SK-N-SH treated with all-trans-retinoic acid at 6 μM for 48 hours (cell line): ENCODE measurements at regions not wholly inside any gene's neighbourhood (a gene's known extent, or its start where the extent isn't known, plus 50 kb on each side); places are given as distances from the start of the nearest gene placed in this dataset.

Experiments
- TOX ChIP-seq: fragments of 250-450 bp; sonication (Bioruptor Pico); IDR thresholded peaks from 2 replicates; pipeline ENCODE4 v1.8.0; 2021; ENCODE audit warnings: mild to moderate bottlenecking, moderate library complexity, borderline replicate concordance
- ZFP30 ChIP-seq: fragments of 450-650 bp; formaldehyde crosslinking; IDR thresholded peaks from 2 replicates; pipeline ENCODE4 v1.5.0; 2022; ENCODE audit warnings: mild to moderate bottlenecking, moderate library complexity
- TF ChIP-seq, protein P1 (sequence below): fragments of 250-450 bp; sonication (Bioruptor Pico); IDR thresholded peaks from 2 replicates; pipeline ENCODE4 v1.5.1; 2020; ENCODE audit warnings: low read depth, mild to moderate bottlenecking, moderate library complexity

- TF ChIP-seq ZFP30 (no peak), TOX (CRISPR knock-in tag) (no peak)
- TF ChIP-seq, protein P1, sequence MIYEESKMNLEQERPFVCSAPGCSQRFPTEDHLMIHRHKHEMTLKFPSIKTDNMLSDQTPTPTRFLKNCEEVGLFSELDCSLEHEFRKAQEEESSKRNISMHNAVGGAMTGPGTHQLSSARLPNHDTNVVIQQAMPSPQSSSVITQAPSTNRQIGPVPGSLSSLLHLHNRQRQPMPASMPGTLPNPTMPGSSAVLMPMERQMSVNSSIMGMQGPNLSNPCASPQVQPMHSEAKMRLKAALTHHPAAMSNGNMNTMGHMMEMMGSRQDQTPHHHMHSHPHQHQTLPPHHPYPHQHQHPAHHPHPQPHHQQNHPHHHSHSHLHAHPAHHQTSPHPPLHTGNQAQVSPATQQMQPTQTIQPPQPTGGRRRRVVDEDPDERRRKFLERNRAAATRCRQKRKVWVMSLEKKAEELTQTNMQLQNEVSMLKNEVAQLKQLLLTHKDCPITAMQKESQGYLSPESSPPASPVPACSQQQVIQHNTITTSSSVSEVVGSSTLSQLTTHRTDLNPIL (CRISPR knock-in tag): no peak
Observed at GRCh38 chr14:71855399-71856036, 76.7 kb upstream of the RGS6 start.
